HG03175 (cell line): ENCODE measurements at regions not wholly inside any gene's neighbourhood (a gene's known extent, or its start where the extent isn't known, plus 50 kb on each side); places are given as distances from the start of the nearest gene placed in this dataset.

Experiments
- ATAC-seq: cut with Tn5 transposase; IDR thresholded peaks from one replicate; pipeline ENCODE4 v1.9.1; 2021; ENCODE audit warnings: mild to moderate bottlenecking, moderate library complexity; ENCODE audit not compliant: unreplicated experiment

GRCh38 chr12:124687917-124688316 lies 120.5 kb upstream of the NCOR2 start:
- no peak for ATAC-seq

- ATAC-seq: no peak
Observed at GRCh38 chr12:124687174-124687902, 119.9 kb upstream of the NCOR2 start.

DNA sequence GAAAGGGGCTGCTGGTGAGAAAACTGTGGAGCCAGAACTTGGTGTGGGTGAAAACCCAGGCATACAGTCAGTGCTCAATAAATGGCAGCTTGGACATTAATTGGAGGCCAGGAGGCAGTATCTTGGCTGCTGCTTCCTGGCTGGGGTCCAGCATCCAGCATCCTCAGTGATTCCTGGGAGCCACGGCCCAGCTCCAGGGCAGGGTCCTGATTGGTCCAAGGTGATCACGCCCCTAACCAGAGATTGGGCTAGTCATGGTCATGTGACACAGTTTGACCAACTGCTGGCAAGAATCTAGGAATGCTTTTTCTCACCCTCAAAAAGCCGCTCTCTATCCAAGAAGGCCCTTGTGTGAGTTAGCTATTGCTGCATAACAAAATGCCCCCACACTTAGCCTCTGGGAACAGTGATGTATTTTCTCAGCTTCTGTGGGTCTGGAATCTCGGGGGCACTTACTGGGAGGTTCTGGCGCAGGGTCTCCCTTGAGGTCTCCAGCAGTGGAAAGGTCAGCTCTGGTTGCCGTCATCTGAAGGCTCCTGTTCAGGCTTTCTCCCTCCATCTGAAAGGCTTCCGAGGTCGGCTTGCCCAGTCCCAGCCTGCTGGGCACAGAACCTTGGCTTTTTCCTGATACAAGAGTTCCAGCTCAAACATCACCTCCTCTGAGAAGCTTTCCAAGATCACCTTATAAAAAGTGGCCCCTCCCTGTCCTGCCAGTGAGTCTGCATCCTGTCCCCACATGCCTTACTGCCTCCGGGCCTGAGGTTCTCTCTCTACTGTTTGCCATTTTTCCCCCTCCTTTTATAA lies 119.2 kb upstream of the NCOR2 start:
- ATAC-seq: no peak

DNA sequence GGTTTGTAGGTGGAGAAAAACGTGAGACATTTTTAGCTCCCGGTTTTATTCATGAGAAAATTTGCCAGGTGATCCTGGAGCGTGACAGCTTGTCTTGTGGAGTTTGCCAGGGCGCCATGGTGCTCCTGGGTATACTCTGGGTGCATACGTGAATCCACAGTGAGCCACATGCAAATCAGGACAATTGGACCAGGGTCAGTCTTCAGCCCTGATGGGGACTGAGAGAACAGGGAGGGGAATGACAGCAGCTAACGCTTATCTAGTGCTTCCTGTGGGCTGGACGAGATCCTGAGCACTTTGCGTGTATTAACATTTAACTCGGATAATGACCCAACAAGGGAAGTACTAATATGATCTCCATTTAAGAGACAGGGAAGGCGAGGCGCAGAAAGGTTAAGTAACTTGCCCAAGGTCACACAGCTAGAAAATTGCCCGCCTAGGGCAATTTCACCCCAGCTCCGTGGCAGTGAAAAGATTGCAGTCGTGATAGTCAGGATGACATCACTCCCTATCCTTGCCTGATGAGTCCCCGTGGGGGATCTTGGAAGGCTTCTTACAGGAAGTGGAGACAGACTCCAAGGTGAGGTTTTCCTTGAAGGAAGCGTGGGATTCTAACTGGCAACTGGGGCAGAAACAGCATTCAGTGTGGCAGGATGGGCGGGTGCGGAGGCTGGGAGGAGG lies 118.4 kb upstream of the NCOR2 start:
- ATAC-seq: no peak

- no peak for ATAC-seq
Observed at GRCh38 chr12:124684971-124685688, 117.7 kb upstream of the NCOR2 start.

GRCh38 chr12:124684496-124684895 lies 117.1 kb upstream of the NCOR2 start:
- no peak for ATAC-seq

- ATAC-seq: no peak
Observed at GRCh38 chr12:124683152-124684124, 116.0 kb upstream of the NCOR2 start.

DNA sequence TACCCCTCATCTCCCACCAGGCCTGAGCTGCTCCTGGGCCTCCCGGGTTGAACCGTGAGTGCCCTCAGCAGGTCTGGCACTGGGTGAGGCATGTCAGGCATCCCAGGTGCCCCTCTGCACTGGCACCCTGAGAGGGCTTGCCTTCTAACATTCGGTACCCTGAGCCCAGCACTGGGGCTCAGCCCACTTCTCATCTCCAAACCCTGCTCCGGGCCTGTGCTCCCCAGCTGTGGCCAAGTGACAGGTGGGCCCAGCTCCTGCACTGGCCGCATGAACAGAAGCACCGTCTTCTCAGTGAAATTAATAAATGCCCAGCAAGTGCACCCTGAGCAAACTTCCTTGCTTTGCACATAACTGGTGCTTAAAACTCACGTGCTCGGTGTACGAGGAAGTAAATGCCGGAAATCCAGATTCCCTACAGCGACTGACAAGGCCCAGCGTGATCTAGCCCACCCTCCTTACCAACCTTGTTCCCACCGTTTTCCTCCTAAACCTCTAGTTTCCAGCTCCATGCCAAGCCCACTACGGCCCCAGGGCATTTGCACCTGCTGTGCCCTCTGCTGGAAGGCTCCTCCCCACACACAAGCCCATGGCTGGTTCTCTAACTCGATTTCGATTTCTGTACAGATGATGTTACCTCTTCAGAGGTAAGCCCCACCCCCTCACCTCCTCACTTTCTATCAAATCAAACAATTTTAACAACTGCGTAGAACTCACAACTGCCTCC lies 115.2 kb upstream of the NCOR2 start:
- no peak for ATAC-seq

- no peak for ATAC-seq
Observed at GRCh38 chr12:124681779-124682391, 114.5 kb upstream of the NCOR2 start.

GRCh38 chr12:124680863-124681778 lies 113.7 kb upstream of the NCOR2 start:
- ATAC-seq: no peak

GRCh38 chr12:124679533-124680371 lies 112.3 kb upstream of the NCOR2 start:
- no peak for ATAC-seq

DNA sequence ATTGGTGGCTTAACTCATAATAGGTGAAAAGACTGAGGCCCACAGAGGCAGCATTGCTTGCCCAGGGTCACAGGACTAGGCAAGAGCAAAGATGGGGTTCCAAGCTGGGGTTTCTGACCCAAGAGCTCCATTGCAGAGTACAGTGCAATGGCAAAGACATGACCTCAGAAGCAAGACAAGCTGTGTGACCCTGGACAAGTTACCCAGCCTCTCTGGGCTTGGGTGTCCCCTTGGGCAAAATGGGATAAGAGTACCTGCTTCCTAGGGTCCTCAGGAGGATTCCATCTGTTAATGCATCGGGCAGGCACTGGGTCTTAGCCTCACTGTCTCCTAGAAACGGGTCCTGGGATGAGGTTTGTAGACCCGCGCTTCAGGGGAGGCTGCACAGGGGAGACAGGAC lies 111.6 kb upstream of the NCOR2 start:
- no peak for ATAC-seq

GRCh38 chr12:124678421-124678893 lies 111.0 kb upstream of the NCOR2 start:
- ATAC-seq: no peak

- no peak for ATAC-seq
Observed at GRCh38 chr12:124677552-124678356, 110.3 kb upstream of the NCOR2 start.

DNA sequence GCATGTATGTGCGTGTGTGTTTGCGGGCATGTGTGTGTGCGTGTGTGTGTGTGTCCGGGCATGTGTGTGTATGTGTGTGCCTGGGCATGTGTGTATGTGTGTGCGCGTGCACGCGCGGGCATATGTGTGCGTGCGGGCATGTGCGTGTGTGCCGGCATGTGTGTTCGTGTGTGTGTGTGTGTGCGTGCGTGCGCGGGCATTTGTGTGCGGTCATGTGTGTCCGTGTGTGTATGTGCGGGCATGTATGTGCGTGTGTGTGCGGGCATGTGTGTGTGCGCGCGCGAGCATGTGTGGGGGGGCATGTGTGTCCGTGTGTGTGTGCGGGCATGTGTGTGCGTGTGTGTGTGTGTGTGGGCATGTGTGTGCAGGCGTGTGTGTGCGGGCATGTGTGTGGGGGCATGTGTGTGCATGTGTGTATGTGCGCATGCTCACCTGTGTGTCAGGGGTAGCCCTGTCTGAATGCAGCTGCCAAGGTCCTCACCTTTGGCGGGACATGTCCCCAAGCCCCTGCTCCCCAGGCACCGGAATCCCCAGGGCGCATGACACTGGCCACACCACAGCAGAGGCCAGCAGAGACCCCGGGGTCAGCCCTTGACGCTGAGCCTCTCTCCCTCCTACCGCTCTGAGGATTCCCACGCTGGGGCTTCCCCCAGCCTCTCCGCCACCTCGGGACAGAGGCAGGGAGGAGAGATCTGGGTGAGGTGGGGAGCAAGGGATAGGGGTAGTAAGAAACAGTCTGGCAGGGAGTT lies 109.5 kb upstream of the NCOR2 start:
- no peak for ATAC-seq
